DOHH2 (cell line): ENCODE measurements at regions not wholly inside any gene's neighbourhood (a gene's known extent, or its start where the extent isn't known, plus 50 kb on each side); places are given as distances from the start of the nearest gene placed in this dataset.

Experiments
- CTCF ChIP-seq: fragments of 200-600 bp; sonication (generic); IDR thresholded peaks from one replicate; pipeline ENCODE4 v1.5.1; 2014; ENCODE audit warnings: antibody characterized with exemption, mild to moderate bottlenecking, low read depth, low read length; ENCODE audit not compliant: poor library complexity, severe bottlenecking
- EZH2phosphoT487 ChIP-seq: fragments of 200-600 bp; sonication (generic); IDR thresholded peaks from 2 replicates; pipeline ENCODE4 v1.6.1; 2017; ENCODE audit warnings: borderline replicate concordance, mild to moderate bottlenecking, antibody characterized with exemption, low read length, moderate library complexity, mixed read lengths

- TF ChIP-seq CTCF (no peak), EZH2phosphoT487 (no peak)
These were observed 1208.6 kb upstream of the ZEB2 start for GRCh38 chr2:145728511-145728910.
